Pons (tissue), 1 donor: ENCODE measurements at regions not wholly inside any gene's neighbourhood (a gene's known extent, or its start where the extent isn't known, plus 50 kb on each side); places are given as distances from the start of the nearest gene placed in this dataset.
"Not testable (repeated sequence)": the region's sequence is repeated elsewhere in the genome, so short reads cannot be mapped to it uniquely, and the experiment has no call there.

ENCODE experiments used
- DNase-seq: peaks from one replicate; pipeline ENCODE4 v3.0.0-alpha.2; 2016; ENCODE audit warnings: low spot score

DNA sequence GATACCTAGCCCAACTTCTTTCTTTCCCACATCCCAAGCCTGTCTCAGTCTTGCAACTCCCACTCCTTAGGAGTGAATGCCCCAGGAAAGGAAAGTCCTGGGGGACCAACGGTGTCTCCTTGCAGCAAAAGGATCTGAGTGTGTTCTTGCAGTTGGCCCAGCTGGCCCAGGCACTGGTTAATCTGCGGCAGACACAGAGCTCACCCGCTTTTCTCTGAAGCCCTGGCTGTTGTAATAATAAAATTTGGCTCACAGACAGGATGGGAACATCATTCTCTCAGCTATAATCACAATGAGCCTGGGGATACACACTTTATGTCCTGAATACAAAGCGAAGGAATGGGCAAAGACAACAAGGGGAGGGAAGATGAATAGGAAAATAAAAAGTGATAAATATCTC, 185.6 kb upstream of the ADRA1D start:
- no peak for DNase-seq

DNA sequence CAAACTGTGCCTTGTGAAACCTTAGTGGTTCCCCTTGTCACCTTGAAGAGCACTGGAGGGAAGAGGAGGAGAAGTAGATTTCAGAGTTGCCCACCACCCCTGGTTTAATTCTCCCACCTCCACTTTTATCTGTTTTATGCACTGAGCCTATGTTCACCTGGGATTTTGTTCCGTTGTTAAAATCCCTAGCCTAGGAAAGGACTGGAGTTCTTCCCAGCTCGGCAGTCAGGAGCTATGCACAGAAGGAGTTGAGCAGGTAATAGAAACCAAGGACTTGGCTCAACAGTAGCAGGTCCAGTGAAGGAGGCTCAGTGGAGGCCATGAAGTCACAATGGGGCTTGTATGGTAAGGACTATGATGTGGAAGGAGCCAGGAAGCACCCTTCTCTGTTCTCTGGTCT, 182.4 kb upstream of the ADRA1D start:
- no peak for DNase-seq

GRCh38 chr20:4430826-4431225, 181.7 kb upstream of the ADRA1D start:
- DNase-seq = not testable (repeated sequence)

- no peak for DNase-seq
These were observed 179.0 kb upstream of the ADRA1D start for GRCh38 chr20:4427940-4428586.

- DNase-seq = no peak
These were observed 169.1 kb upstream of the ADRA1D start for GRCh38 chr20:4418141-4418540.

DNA sequence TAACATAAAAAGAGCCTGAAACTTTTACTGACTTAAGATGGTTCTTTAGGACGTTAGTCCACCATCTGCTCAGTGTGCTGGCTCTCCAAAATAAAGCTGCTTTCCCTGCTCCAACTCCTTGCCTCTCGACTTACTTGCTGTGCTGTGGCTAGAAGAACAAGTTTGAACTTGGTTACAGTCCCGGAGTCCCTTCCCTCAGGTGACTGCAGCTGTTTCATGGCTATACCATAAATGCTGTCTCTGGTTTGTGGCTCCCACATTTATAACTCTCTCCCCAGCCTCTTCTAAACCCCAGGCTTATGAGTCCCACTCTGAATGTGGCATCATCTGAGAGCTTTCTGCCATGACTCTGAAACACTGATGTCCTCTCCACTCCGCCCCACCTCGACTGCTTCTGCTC, 166.2 kb upstream of the ADRA1D start:
- no peak for DNase-seq

DNA sequence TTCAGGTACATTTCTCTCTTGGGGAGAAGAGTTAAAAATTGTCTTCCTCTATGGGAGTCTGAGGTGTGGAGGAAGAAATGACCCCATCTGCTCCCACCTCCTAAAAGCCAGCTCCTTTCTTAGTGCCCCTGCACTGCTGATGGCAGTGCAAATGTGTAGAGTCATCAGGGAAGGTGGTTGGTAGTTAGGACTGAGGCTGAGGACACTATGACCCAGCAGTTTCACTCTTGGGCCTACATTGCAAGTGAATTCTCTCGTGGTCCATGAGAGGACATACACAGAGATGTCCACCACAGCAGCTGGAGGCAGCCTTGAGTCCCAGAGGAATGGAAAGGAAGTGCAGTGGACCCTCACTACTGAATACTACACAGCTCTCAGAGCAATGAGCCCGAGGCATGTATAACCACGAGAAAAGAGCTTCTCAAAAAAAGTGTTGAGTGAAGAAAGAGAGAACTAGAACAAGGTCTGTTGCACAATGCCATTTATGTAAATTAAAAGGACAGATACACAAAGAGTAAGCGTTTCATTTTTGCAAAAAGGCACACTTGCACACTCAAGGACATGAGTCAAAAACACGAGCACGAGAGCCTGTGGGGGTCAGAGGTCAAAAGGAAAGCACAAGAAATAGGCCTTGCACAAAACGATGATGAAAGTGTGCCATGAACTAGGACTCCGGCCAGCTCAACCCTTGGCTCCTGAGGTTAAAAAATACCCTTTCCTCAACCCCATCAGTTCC, 164.4 kb upstream of the ADRA1D start:
- DNase-seq = no peak

GRCh38 chr20:4412216-4412615, 163.1 kb upstream of the ADRA1D start:
- no peak for DNase-seq

DNA sequence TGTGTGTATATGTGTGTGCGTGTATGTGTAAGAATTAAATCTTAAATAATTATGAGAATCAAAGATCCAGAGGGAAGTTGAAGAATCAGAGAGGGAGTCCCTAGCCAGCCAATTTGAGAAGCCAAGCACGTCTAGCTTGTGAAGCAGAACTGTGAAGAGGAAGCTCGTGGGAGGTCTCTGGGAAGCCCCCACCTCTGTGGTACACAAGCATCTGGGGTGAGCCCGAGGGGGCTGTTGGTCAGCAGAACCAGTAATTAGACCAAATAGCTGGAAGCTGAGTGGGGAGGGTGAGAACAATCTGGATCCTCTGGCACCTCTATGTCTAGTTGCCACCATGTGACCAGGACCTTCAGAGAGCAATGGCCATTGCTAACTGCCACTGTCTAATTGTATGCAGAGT, 162.7 kb upstream of the ADRA1D start:
- no peak for DNase-seq

GRCh38 chr20:4406627-4407026, 157.5 kb upstream of the ADRA1D start:
- DNase-seq = no peak

GRCh38 chr20:4401601-4402000, 152.5 kb upstream of the ADRA1D start:
- DNase-seq = no peak

GRCh38 chr20:4384961-4385360, 135.9 kb upstream of the ADRA1D start:
- no peak for DNase-seq

DNA sequence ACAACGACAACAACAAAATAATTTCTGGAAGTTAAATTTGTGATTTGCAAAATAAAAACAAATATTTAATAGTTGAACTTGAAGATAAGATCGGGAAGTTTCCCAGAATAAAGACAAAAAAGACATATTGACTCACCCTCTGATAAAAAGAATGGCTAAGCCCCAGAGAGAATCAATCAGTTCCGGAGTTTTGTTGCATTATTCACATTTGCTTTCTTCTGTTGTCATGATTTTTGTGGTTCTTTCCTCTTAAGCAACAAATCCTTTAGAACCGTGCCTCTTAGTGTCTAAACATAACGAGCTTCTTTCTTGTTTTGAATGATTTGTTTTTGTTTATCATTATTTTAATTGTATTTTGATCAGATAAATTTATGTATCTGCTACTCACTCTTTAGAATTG, 134.9 kb upstream of the ADRA1D start:
- DNase-seq = no peak

- DNase-seq = no peak
These were observed 126.8 kb upstream of the ADRA1D start for GRCh38 chr20:4375881-4376280.

- DNase-seq = no peak
These were observed 124.4 kb upstream of the ADRA1D start for GRCh38 chr20:4373454-4373853.

GRCh38 chr20:4371623-4372251, 122.7 kb upstream of the ADRA1D start:
- DNase-seq = no peak

DNA sequence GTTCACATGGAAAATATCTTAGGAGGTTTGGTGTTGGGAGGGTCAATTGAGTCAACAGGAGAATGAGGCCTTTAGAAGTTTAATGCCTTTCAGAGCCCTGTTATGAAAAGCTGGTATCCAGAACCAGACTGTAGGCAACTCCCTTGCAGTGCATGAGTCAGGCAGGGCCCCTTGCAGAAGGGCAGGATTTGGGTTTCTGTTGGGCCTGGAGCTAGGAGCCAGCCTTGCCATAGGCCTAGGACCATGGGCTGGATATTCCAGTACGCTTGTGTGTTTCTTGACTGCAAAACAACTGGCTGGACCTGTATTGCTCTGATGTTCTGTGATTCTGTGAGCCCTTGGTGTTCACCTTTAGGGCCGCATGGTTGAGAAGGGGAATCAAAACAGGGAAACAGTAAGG, 121.8 kb upstream of the ADRA1D start:
- no peak for DNase-seq

GRCh38 chr20:4369798-4370124, 120.7 kb upstream of the ADRA1D start:
- DNase-seq = no peak

- DNase-seq = no peak
These were observed 120.2 kb upstream of the ADRA1D start for GRCh38 chr20:4369119-4369797.

DNA sequence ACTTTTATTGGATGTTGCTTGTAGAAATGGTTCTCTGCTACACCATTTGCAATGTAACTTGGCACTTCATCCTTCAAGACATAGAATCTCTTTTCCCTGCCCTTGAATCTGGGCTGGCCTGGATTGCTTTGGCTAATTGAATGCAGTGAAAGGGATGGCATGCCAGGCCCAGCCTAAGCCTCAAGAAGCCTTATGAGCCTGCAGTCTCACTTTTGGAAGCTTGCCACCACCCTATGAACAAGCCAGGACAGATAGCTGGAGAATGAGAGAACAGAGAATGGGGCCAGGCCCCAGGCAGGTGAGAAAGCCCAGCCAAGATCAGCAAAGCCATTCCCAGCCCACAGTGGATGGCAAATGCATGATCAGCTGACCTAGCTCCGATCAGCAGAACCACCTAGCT, 117.0 kb upstream of the ADRA1D start:
- DNase-seq = no peak

DNA sequence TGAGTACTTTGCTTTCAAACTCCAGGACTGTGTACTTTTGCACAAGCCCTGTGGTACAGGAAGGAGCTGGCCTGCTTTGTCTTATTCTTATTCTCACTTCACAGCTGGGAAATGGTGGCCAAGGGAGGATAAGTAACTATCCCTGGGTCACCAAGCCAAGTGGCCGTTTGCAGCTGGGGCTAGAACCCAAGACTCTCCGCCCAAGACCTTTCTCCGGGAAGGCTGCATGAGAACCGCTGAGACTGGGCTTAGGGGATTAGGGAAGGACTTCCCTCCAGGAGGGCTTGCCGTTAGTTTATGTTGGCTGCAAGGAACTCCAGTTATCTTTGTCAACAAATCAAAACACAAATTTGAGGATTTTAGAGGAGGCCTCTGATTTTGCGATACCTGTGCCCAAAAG, 109.5 kb upstream of the ADRA1D start:
- no peak for DNase-seq

DNA sequence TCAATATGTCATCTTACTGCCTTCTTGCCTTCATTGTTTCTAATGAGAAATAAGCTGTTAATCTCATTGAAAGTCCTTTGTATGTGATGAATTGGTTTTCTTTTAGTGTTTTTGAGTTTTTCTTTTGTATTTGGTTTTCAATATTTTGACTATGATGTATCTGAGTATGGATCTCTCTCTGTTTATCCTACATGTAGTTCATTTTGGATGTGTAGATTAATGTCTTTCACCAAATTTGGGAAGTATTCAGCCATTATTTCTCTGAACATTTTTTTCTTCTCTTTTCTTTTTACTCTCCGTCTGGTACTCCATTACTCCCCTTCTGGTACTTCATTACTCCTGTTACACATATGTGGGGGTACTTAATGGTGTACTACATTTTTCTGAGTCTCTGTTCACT, 103.3 kb upstream of the ADRA1D start:
- DNase-seq = no peak

DNA sequence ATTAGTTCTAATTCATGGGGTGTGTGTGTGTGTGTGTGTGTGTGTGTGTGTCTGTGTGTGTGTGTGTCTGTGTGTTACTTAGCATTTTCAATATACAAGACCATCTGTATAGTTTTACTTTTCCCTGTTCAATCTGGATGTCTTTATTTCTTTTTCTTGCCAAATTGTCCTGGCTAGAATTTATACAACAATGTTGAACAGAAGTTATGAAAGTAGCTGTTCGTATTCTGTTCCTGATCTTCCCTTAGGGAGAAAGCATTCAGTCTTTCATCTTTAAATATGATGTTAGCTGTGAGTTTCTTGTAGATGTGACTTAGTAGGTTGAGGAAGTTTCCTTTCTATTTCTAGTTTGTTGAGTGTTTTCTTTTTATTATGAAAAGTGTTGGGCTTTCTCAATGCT, 101.0 kb upstream of the ADRA1D start:
- no peak for DNase-seq
